GM12892 (cell line): ENCODE measurements at regions not wholly inside any gene's neighbourhood (a gene's known extent, or its start where the extent isn't known, plus 50 kb on each side); places are given as distances from the start of the nearest gene placed in this dataset.
"Not testable (repeated sequence)": the region's sequence is repeated elsewhere in the genome, so short reads cannot be mapped to it uniquely, and the experiment has no call there.

Experiments
- DNase-seq: peaks from one replicate; pipeline ENCODE4 v3.0.0; 2011; ENCODE audit not compliant: insufficient read length
- FAIRE-seq: peaks from 2 replicates; lab custom pipeline; 2011; peaks lifted over from hg19 to GRCh38; lab: Jason Lieb, UNC
- POLR2A ChIP-seq: IDR thresholded peaks from 2 replicates; pipeline ENCODE4 v1.6.1; 2011; ENCODE audit warnings: low read depth, low read length, control low read depth
- POLR2AphosphoS5 ChIP-seq: IDR thresholded peaks from 2 replicates; pipeline ENCODE4 v1.6.1; 2011; ENCODE audit warnings: low read depth, low read length, control low read depth
- TAF1 ChIP-seq: IDR thresholded peaks from 2 replicates; pipeline ENCODE4 v1.6.1; 2011; ENCODE audit warnings: low read depth, mild to moderate bottlenecking, control low read depth, low read length, borderline replicate concordance

DNA sequence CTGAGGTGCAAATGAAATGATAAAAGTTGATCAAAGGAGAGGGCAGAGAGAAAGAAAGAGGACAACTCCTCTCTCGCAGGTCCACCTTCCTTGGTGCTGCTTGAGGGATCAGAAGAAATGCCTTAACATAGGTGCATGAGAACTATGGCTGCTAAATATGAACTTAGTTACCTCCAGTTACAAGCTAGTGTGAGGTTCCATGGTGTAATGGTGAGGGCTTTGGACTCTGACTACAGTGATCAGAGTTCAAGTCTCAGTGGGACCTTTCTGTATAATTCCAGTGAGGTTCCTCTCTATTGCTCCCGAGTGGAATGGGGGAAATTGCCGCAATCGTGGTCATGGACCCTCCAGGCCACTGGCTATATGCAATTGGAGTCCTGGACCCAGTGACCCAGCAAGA is 387.3 kb downstream of the FAM72C start:
- DNase-seq (no peak), FAIRE-seq (no peak)
- no peak for TF ChIP-seq POLR2A
- TF ChIP-seq POLR2AphosphoS5 = no peak
- no peak for TF ChIP-seq TAF1

DNA sequence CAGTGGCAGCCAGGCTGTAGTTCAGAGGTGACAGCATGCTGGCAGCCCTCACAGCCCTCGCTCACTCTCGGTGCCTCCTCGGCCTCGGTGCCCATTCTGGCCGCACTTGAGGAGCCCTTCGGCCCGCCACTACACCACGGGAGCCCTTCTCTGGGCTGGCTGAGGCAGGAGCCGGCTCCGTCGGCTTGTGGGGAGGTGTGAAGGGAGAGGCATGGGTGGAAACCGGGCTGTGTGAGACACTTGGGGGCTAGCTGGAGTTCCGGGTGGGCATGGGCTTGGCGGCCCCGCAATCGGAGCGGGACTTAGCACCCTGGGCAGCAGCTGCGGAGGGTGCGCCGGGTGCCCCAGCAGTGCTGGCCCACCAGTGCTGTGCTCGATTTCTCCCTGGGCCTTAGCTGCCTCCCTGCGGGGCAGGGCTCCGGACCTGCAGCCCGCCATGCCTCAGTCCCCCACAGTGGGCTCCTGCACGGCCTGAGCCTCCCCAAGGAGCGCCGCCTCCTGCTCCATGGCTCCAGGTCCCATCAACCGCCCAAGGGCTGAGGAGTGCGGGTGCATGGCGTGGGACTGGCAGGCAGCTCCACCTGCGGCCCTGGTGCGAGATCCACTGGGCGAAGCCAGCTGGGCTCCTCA is 396.8 kb downstream of the FAM72C start:
- no peak for DNase-seq
- no peak for FAIRE-seq
- TF ChIP-seq POLR2A (no peak), POLR2AphosphoS5 (no peak), TAF1 (no peak)

DNA sequence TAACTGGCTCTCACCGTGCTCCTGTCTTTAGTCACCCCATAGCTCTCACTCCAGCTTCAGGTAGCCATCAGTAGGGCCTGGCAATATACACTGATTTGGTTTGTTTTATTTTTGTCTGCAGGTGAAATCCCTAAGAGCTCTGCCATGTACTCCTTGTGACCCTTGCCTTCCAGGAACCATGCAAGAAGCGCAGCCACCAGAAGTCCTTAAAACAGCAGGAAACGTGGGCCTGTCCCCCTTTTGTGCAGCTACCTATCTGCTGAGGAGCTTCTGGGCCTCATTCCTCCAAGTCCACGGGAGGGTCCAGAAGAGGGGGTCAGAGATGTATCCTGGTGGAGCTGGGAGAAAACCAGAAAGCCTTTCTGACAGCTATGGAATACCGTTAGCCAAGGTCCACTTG is 399.1 kb downstream of the FAM72C start:
- DNase-seq, FAIRE-seq: not testable (repeated sequence)

DNA sequence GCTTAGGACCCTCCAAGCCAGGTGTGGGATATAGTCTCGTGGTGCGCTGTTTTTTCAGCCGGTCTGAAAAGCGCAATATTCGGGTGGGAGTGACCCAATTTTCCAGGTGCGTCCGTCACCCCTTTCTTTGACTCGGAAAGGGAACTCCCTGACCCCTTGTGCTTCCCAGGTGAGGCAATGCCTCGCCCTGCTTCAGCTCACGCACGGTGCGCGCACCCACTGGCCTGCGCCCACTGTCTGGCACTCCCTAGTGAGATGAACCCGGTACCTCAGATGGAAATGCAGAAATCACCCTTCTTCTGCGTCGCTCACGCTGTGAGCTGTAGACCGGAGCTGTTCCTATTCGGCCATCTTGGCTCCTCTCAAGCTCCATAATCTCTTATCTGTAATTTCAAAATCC is 408.0 kb downstream of the FAM72C start:
- not testable (repeated sequence) for FAIRE-seq, DNase-seq

DNA sequence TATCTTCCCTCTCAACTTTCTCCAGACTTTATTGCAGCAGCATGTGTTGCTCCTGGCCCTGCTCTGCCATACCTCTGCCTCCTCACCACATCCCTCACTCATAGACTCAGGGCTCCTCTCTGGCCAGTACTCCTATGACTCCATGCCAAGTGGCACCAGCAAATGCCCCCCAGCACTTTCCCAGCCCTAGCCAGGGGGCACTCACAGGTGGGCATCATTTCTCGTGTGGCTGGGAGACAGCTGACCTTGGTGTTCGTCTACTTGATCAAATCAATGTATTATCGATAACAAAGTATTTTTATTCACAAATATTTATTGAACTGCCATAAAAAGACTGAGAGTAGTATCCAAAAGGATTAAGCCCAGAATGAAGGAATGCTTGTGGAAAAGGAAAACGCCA is 418.2 kb downstream of the FAM72C start:
- no peak for TF ChIP-seq POLR2A
- FAIRE-seq = no peak
- no peak for DNase-seq

DNA sequence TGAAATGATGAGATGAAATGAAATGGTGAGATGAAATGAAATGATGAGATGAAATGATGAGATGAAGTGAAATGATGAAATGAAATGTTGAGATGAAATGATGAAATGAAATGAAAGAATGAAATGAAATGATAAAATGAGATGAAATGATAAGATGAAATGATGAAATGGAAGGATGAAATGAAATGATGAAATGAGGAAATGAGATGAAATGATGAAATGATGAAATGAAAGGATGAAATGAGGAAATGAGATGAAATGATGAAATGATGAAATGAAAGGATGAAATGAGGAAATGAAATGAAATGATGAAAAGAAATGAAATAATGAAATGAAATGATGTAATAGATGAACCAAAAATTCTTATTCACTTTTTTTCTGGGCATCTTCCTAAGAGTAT is 467.1 kb downstream of the FAM72C start:
- FAIRE-seq, DNase-seq: not testable (repeated sequence)

DNA sequence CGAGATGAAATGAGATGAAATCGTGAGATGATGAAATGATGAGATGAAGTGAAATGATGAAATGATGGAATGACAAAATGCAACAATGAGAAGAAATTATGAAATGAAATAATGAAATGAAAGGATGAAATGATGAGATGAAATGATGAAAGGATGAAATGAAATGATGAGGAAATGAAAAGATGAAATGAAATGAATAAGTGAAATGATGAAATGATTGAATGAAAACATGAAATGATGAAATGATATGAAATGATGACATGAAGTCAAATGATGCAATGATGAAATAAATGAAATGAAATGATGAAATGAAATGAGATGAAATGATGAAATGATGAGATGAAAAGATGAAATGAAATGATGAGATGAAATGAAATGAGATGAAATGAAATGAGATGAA is 467.7 kb downstream of the FAM72C start:
- FAIRE-seq, DNase-seq: not testable (repeated sequence)

DNA sequence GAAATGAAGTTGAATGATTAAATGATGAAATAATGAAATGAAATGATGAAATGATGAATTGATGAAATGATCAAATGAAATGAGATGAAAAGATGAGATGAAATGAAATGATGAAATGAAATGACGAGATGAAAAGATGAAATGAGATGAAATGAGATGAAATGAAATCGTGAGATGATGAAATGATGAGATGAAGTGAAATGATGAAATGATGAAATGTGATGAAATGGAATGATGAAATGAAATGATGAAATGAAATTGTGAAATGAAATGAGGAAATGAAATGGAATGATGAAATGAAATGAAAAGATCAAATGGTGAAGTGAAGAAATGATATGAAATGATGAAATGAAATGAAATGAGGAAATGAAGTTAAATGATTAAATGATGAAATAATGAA is 468.7 kb downstream of the FAM72C start:
- FAIRE-seq, DNase-seq: not testable (repeated sequence)

DNA sequence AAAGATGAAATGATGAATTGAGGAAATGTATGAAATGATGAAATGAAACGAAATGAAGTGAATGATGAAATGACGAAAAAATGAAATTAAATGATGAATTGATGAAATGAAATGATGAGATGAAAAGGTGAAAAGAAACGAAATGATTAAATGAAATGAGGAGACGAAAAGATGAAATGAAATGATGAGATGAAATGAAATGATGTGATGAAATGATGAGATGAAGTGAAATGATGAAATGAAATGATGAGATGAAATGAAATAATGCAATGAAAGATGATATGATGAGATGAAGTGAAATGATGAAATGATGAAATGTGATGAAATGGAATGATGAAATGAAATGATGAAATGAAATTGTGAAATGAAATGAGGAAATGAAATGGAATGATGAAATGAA is 469.7 kb downstream of the FAM72C start:
- FAIRE-seq, DNase-seq: not testable (repeated sequence)

DNA sequence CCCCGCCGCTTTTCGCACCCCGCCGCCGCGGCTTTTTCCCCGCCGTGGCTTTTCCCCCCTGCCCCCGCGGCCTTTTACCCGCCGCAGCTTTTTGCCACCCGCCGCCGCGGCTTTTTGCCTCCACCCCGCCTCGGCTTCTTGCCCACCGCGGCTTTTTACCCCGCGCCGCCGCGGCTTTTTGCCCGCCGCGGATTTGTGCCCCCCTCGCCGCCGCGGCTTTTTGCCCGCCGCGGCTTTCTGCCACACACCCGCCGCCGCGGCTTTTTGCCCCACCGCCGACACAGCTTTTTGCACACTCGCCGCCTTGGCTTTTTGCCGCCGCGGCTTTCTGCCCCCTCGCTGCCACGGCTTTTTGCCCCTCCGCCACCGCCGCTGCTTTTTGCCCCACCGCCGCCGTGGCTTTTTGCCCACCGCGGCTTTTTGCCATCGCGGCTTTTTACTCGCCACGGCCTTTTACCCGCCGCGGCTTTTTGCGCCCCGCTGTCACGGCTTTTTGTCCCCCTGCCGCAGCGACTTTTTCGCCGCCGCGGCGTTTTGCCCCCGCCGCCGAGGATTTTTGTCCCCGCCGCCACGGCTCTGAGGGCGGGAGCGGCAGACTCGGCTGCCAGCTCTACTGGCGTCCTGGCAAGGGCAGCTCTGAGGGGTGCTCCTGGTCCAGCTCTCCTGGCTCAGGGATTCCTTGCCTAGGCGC is 473.6 kb downstream of the FAM72C start:
- not testable (repeated sequence) for DNase-seq, FAIRE-seq

DNA sequence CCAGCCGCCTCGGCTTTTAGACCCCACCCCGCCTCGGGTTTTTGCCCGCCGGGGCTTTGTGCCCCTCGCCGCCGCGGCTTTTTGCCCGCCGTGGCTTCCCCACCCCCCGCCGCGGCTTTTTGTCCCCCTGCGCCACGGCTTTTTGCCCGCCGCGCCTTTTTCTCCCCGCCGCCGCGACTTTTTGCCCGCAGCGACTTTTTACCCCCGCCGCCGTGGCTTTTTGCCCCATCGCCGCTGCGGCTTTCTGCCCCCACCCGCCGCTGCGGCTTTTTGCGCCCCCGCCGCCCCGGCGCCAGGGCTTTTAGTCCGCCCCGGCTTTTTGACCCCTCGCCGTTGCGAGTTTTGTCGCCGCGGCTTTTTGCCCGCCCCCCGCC is 474.4 kb downstream of the FAM72C start:
- FAIRE-seq = no peak
- DNase-seq = no peak
- TF ChIP-seq TAF1 (no peak), POLR2AphosphoS5 (no peak), POLR2A (no peak)

DNA sequence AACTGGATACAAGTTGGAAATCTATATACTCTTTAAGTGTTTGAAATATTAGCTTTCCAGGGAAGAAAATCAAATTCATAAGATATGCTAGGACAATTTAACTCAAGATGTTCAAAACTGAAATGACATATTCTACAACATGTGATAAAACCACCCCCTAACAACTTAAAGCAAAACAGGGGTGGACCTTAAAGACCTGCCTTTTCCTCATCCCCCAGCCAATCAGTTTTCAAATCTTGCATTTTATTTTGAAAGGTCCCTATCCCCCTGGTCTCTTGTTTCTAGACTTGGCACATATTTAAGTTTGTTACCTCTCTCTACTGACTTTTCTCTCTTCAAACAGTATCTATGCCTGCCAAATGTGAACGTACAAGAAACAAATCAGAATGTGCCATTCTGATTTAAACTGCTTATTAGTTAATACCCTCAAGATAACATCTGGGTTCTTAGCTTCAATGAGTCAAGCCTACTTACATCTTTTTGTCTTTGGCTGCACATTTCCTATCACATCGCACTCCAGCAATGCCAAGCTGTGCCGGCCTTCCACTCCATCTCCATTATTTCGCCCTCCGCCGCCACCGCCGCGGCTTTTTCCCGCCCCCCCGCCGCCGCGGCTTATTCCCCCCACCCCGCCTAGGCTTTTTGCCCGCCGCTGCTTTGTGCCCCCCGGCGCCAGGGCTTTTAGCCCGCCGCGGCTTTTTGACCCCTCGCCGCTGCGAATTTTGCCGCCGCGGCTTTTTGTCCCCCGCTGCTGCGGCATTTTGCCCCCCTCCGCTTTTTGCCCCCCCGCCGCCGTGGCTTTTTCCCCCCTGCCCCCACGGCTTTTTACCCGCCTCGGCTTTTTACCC is 475.0 kb downstream of the FAM72C start:
- not testable (repeated sequence) for FAIRE-seq, DNase-seq
